HepG2 (cell line): ENCODE measurements at regions not wholly inside any gene's neighbourhood (a gene's known extent, or its start where the extent isn't known, plus 50 kb on each side); places are given as distances from the start of the nearest gene placed in this dataset.

Source experiments
- CHD4 ChIP-seq: fragments of 200-600 bp; sonication (generic); IDR thresholded peaks from 2 replicates; pipeline ENCODE4 v1.7.0; 2017; ENCODE audit warnings: mild to moderate bottlenecking, low read length, borderline replicate concordance
- GABPA ChIP-seq, 2 experiments: IDR thresholded peaks; 2 replicates each; pipeline ENCODE4 v1.6.1; 2011 to 2016; ENCODE audit warnings: low read depth in 2 of 2, low read length in 1 of 2, missing biosample characterization in 1 of 2, missing genetic modification characterization in 1 of 2
- GABPB1 ChIP-seq: IDR thresholded peaks from 2 replicates; pipeline ENCODE4 v1.6.1; 2016; ENCODE audit warnings: mild to moderate bottlenecking, missing genetic modification reagents, moderate library complexity, missing compliant biosample characterization
- GATAD2A ChIP-seq: IDR thresholded peaks from 2 replicates; pipeline ENCODE4 v1.6.1; 2016
- MTERF4 ChIP-seq: sonication (generic); formaldehyde crosslinking; IDR thresholded peaks from 2 replicates; pipeline ENCODE4 v1.8.0; 2023; ENCODE audit warnings: mild to moderate bottlenecking, missing genetic modification reagents
- MXD3 ChIP-seq: IDR thresholded peaks from 2 replicates; pipeline ENCODE4 v1.6.1; 2016; ENCODE audit warnings: mild to moderate bottlenecking, missing biosample characterization, missing genetic modification reagents
- MYPOP ChIP-seq: sonication (generic); formaldehyde crosslinking; IDR thresholded peaks from 2 replicates; pipeline ENCODE4 v1.8.1; 2023; ENCODE audit warnings: mild to moderate bottlenecking, moderate library complexity, missing genetic modification reagents
- NCOA1 ChIP-seq: sonication (generic); formaldehyde crosslinking; IDR thresholded peaks from 2 replicates; pipeline ENCODE4 v1.9.0; 2021; ENCODE audit warnings: missing genetic modification reagents
- PAX8 ChIP-seq: sonication (generic); formaldehyde crosslinking; IDR thresholded peaks from 2 replicates; pipeline ENCODE4 v1.8.0; 2022; ENCODE audit warnings: mild to moderate bottlenecking, missing genetic modification reagents, borderline replicate concordance
- RAD51 ChIP-seq: fragments of 450-650 bp; IDR thresholded peaks from 2 replicates; pipeline ENCODE4 v1.6.1; 2016; ENCODE audit warnings: borderline replicate concordance
- SALL2 ChIP-seq: sonication (generic); formaldehyde crosslinking; IDR thresholded peaks from 2 replicates; pipeline ENCODE4 v1.8.1; 2023; ENCODE audit warnings: mild to moderate bottlenecking, missing genetic modification reagents, inconsistent platforms
- SMARCC2 ChIP-seq: fragments of 450-650 bp; IDR thresholded peaks from 2 replicates; pipeline ENCODE4 v1.6.1; 2017; ENCODE audit warnings: antibody characterized with exemption, mild to moderate bottlenecking
- STAT5B ChIP-seq: sonication (generic); formaldehyde crosslinking; IDR thresholded peaks from 2 replicates; pipeline ENCODE4 v1.4.0; 2020; ENCODE audit warnings: missing genetic modification reagents
- ZHX1 ChIP-seq: sonication (generic); formaldehyde crosslinking; IDR thresholded peaks from 2 replicates; pipeline ENCODE4 v1.8.1; 2022; ENCODE audit warnings: low read depth, mild to moderate bottlenecking, missing genetic modification reagents
- ZNF180 ChIP-seq: sonication (generic); formaldehyde crosslinking; IDR thresholded peaks from 2 replicates; pipeline ENCODE4 v1.4.0; 2020; ENCODE audit warnings: low read depth, missing genetic modification reagents, borderline replicate concordance
- ZNF230 ChIP-seq: sonication (generic); formaldehyde crosslinking; IDR thresholded peaks from 2 replicates; pipeline ENCODE4 v1.4.0; 2020; ENCODE audit warnings: mild to moderate bottlenecking, missing genetic modification reagents
- ZNF382 ChIP-seq: sonication (generic); formaldehyde crosslinking; IDR thresholded peaks from 2 replicates; pipeline ENCODE4 v1.5.0; 2020; ENCODE audit warnings: missing genetic modification reagents, mild to moderate bottlenecking, borderline replicate concordance
- ZNF44 ChIP-seq: sonication (generic); formaldehyde crosslinking; IDR thresholded peaks from 2 replicates; pipeline ENCODE4 v1.5.1; 2020; ENCODE audit warnings: mild to moderate bottlenecking, missing genetic modification reagents
- ZNF496 ChIP-seq: sonication (generic); formaldehyde crosslinking; IDR thresholded peaks from 2 replicates; pipeline ENCODE4 v1.8.1; 2023; ENCODE audit warnings: mild to moderate bottlenecking, moderate library complexity, missing genetic modification reagents; ENCODE audit not compliant: insufficient replicate concordance
- ZNF546 ChIP-seq: sonication (generic); formaldehyde crosslinking; conservative IDR thresholded peaks from 2 replicates; pipeline ENCODE4 v1.8.1; 2023; ENCODE audit warnings: mild to moderate bottlenecking, missing genetic modification reagents
- ZNF549 ChIP-seq: sonication (generic); formaldehyde crosslinking; IDR thresholded peaks from 2 replicates; pipeline ENCODE4 v1.5.0; 2020; ENCODE audit warnings: missing genetic modification reagents
- ZNF598 ChIP-seq: sonication (generic); formaldehyde crosslinking; IDR thresholded peaks from 2 replicates; pipeline ENCODE4 v1.5.1; 2020; ENCODE audit warnings: mild to moderate bottlenecking, missing genetic modification reagents, borderline replicate concordance
- ZNF7 ChIP-seq: IDR thresholded peaks from 2 replicates; pipeline ENCODE4 v1.6.1; 2016; ENCODE audit warnings: missing biosample characterization, missing genetic modification reagents
- ZNF704 ChIP-seq: sonication (generic); formaldehyde crosslinking; IDR thresholded peaks from 2 replicates; pipeline ENCODE4 v1.8.1; 2023; ENCODE audit warnings: mild to moderate bottlenecking, inconsistent platforms, moderate library complexity, missing genetic modification reagents, borderline replicate concordance
- ZNF75D ChIP-seq: sonication (generic); formaldehyde crosslinking; IDR thresholded peaks from 2 replicates; pipeline ENCODE4 v1.8.1; 2023; ENCODE audit warnings: missing genetic modification reagents, mild to moderate bottlenecking, borderline replicate concordance

GRCh38 chr11:14583252-14584034 is 60.2 kb upstream of the PDE3B start (continued):
- TF ChIP-seq ZHX1 (no peak), ZNF230 (no peak), STAT5B (CRISPR knock-in tag) (no peak), SMARCC2 (no peak), GATAD2A (CRISPR knock-in tag) (peak; percentile 74), ZNF704 (no peak), PAX8 (CRISPR knock-in tag) (no peak), MYPOP (CRISPR knock-in tag) (no peak), MTERF4 (CRISPR knock-in tag) (0 out of 2 replicates have a peak, but pooled peaks have one; percentile 49), ZNF7 (CRISPR knock-in tag) (no peak), GABPB1 (CRISPR knock-in tag) (no peak), RAD51 (no peak), NCOA1 (CRISPR knock-in tag) (no peak), ZNF382 (CRISPR knock-in tag) (no peak), ZNF44 (CRISPR knock-in tag) (no peak), GABPA (IDR thresholded peaks at IDR 0.05; ENCODE audit: low read depth, low read length) (no peak), GABPA (CRISPR knock-in tag; IDR thresholded peaks at IDR 0.05; ENCODE audit: low read depth) (peak; percentile 19; the same call in 1 of the 2 replicates), MXD3 (CRISPR knock-in tag) (no peak), ZNF75D (CRISPR knock-in tag) (no peak), ZNF598 (CRISPR knock-in tag) (peak; percentile 64; the same call in 1 of the 2 replicates), CHD4 (no peak), ZNF180 (CRISPR knock-in tag) (no peak), SALL2 (CRISPR knock-in tag) (no peak), ZNF546 (CRISPR knock-in tag) (no peak), ZNF549 (CRISPR knock-in tag) (no peak), ZNF496 (CRISPR knock-in tag) (no peak)
